Umbilical cord (tissue), 1 donor: ENCODE measurements at regions not wholly inside any gene's neighbourhood (a gene's known extent, or its start where the extent isn't known, plus 50 kb on each side); places are given as distances from the start of the nearest gene placed in this dataset.
"Not testable (repeated sequence)": the region's sequence is repeated elsewhere in the genome, so short reads cannot be mapped to it uniquely, and the experiment has no call there.

ENCODE experiments used
- DNase-seq: peaks from one replicate; pipeline ENCODE4 v3.0.0-alpha.2; 2015; ENCODE audit warnings: low spot score

GRCh38 chr21:29396951-29397455, 98.3 kb downstream of the BACH1 start:
- no peak for DNase-seq

GRCh38 chr21:29403301-29403700, 104.6 kb downstream of the BACH1 start:
- no peak for DNase-seq

GRCh38 chr21:29403922-29404538, 105.3 kb downstream of the BACH1 start:
- no peak for DNase-seq

- no peak for DNase-seq
Observed at GRCh38 chr21:29405503-29406122, 106.9 kb downstream of the BACH1 start.

GRCh38 chr21:29406385-29406784, 107.7 kb downstream of the BACH1 start:
- DNase-seq = no peak

GRCh38 chr21:29407571-29407970, 108.8 kb downstream of the BACH1 start:
- no peak for DNase-seq

GRCh38 chr21:29413683-29414082, 115.0 kb downstream of the BACH1 start:
- DNase-seq = no peak

- no peak for DNase-seq
Observed at GRCh38 chr21:29416268-29416667, 117.5 kb downstream of the BACH1 start.

- DNase-seq = no peak
Observed at GRCh38 chr21:29418813-29419212, 120.1 kb downstream of the BACH1 start.

- DNase-seq = no peak
Observed at GRCh38 chr21:29419422-29419821, 120.7 kb downstream of the BACH1 start.

- DNase-seq = no peak
Observed at GRCh38 chr21:29423099-29423870, 124.6 kb downstream of the BACH1 start.

GRCh38 chr21:29424728-29425127, 126.0 kb downstream of the BACH1 start:
- DNase-seq = no peak

- DNase-seq = no peak
Observed at GRCh38 chr21:29429218-29429617, 130.5 kb downstream of the BACH1 start.

- no peak for DNase-seq
Observed at GRCh38 chr21:29430030-29430429, 131.3 kb downstream of the BACH1 start.

- no peak for DNase-seq
Observed at GRCh38 chr21:29430576-29430975, 131.9 kb downstream of the BACH1 start.

GRCh38 chr21:29431178-29431577, 132.5 kb downstream of the BACH1 start:
- DNase-seq = no peak

- DNase-seq = no peak
Observed at GRCh38 chr21:29431680-29432079, 133.0 kb downstream of the BACH1 start.

GRCh38 chr21:29433366-29434059, 134.8 kb downstream of the BACH1 start:
- peak; percentile 64 for DNase-seq

GRCh38 chr21:29434081-29434480, 135.4 kb downstream of the BACH1 start:
- no peak for DNase-seq

GRCh38 chr21:29434982-29435381, 136.3 kb downstream of the BACH1 start:
- DNase-seq = not testable (repeated sequence)

- no peak for DNase-seq
Observed at GRCh38 chr21:29436143-29436542, 137.4 kb downstream of the BACH1 start.

- no peak for DNase-seq
Observed at GRCh38 chr21:29436650-29437049, 137.9 kb downstream of the BACH1 start.
